ENCODE measurements at regions not wholly inside any gene's neighbourhood (a gene's known extent, or its start where the extent isn't known, plus 50 kb on each side); places are given as distances from the start of the nearest gene placed in this dataset.

- TF ChIP-seq CTCF (IDR thresholded peaks at IDR 0.05; ENCODE audit: low read length) (no peak), EZH2 (IDR thresholded peaks at IDR 0.05; ENCODE audit: borderline replicate concordance, low read length) (no peak)
- Histone ChIP-seq H3K9me3 (ENCODE audit: low read length) (no peaks in the 10 kb centered on the region), H2AFZ (ENCODE audit: low read length) (no peak overlapping the region), H3K27ac (ENCODE audit: low read depth, low read length, poor library complexity, severe bottlenecking) (no peak overlapping the region), H3K9ac (ENCODE audit: low read length) (no peak overlapping the region), H3K4me1 (ENCODE audit: insufficient read depth, low read length, severe bottlenecking) (no peaks in the 10 kb centered on the region), H3K79me2 (ENCODE audit: insufficient read depth, low read length) (no peaks in the 10 kb centered on the region), H3K4me2 (ENCODE audit: low read length) (no peak overlapping the region), H3F3A (ENCODE audit: insufficient read depth, low read length) (no peaks in the 10 kb centered on the region), H3K4me3 (ENCODE audit: low read depth, low read length, poor library complexity, severe bottlenecking) (no peak overlapping the region), H3K27me3 (ENCODE audit: insufficient read depth, low read length) (no peaks in the 10 kb centered on the region), H4K20me1 (ENCODE audit: insufficient read depth, low read length) (no peaks in the 10 kb centered on the region), H3K36me3 (ENCODE audit: insufficient read depth, low read length) (no peaks in the 10 kb centered on the region), H3K9me2 (ENCODE audit: low read depth, low read length) (no peaks in the 10 kb centered on the region)
Observed at GRCh38 chr11:97996762-97997161, 1024.0 kb upstream of the CNTN5 start.

- Histone ChIP-seq H3K27ac (ENCODE audit: low read depth, low read length, poor library complexity, severe bottlenecking) (no peak overlapping the region), H3K4me2 (ENCODE audit: low read length) (no peak overlapping the region), H3K27me3 (ENCODE audit: insufficient read depth, low read length) (no peaks in the 10 kb centered on the region), H3K9me2 (ENCODE audit: low read depth, low read length) (no peaks in the 10 kb centered on the region), H3K79me2 (ENCODE audit: insufficient read depth, low read length) (no peaks in the 10 kb centered on the region), H3K4me3 (ENCODE audit: low read depth, low read length, poor library complexity, severe bottlenecking) (no peak overlapping the region), H4K20me1 (ENCODE audit: insufficient read depth, low read length) (no peaks in the 10 kb centered on the region), H3K9me3 (ENCODE audit: low read length) (no peaks in the 10 kb centered on the region), H2AFZ (ENCODE audit: low read length) (no peak overlapping the region), H3K36me3 (ENCODE audit: insufficient read depth, low read length) (no peaks in the 10 kb centered on the region), H3K4me1 (ENCODE audit: insufficient read depth, low read length, severe bottlenecking) (no peaks in the 10 kb centered on the region), H3F3A (ENCODE audit: insufficient read depth, low read length) (no peaks in the 10 kb centered on the region), H3K9ac (ENCODE audit: low read length) (no peak overlapping the region)
- no peak for TF ChIP-seq EZH2 (IDR thresholded peaks at IDR 0.05; ENCODE audit: borderline replicate concordance, low read length)
- TF ChIP-seq CTCF (IDR thresholded peaks at IDR 0.05; ENCODE audit: low read length): no peak
Observed at GRCh38 chr11:98003606-98004371, 1017.0 kb upstream of the CNTN5 start.

GRCh38 chr11:98007072-98007471 lies 1013.7 kb upstream of the CNTN5 start:
- Histone ChIP-seq H2AFZ (ENCODE audit: low read length) (no peak overlapping the region), H3K4me1 (ENCODE audit: insufficient read depth, low read length, severe bottlenecking) (no peaks in the 10 kb centered on the region), H3K79me2 (ENCODE audit: insufficient read depth, low read length) (no peaks in the 10 kb centered on the region), H3K9me2 (ENCODE audit: low read depth, low read length) (no peaks in the 10 kb centered on the region), H3K27me3 (ENCODE audit: insufficient read depth, low read length) (no peaks in the 10 kb centered on the region), H3K27ac (ENCODE audit: low read depth, low read length, poor library complexity, severe bottlenecking) (no peak overlapping the region), H3K9me3 (ENCODE audit: low read length) (no peaks in the 10 kb centered on the region), H3K4me2 (ENCODE audit: low read length) (no peak overlapping the region), H3K4me3 (ENCODE audit: low read depth, low read length, poor library complexity, severe bottlenecking) (no peak overlapping the region), H3K36me3 (ENCODE audit: insufficient read depth, low read length) (no peaks in the 10 kb centered on the region), H4K20me1 (ENCODE audit: insufficient read depth, low read length) (no peaks in the 10 kb centered on the region), H3F3A (ENCODE audit: insufficient read depth, low read length) (no peaks in the 10 kb centered on the region), H3K9ac (ENCODE audit: low read length) (no peak overlapping the region)
- TF ChIP-seq CTCF (IDR thresholded peaks at IDR 0.05; ENCODE audit: low read length): no peak
- no peak for TF ChIP-seq EZH2 (IDR thresholded peaks at IDR 0.05; ENCODE audit: borderline replicate concordance, low read length)
